ENCODE measurements at regions not wholly inside any gene's neighbourhood (a gene's known extent, or its start where the extent isn't known, plus 50 kb on each side); places are given as distances from the start of the nearest gene placed in this dataset.

DNA sequence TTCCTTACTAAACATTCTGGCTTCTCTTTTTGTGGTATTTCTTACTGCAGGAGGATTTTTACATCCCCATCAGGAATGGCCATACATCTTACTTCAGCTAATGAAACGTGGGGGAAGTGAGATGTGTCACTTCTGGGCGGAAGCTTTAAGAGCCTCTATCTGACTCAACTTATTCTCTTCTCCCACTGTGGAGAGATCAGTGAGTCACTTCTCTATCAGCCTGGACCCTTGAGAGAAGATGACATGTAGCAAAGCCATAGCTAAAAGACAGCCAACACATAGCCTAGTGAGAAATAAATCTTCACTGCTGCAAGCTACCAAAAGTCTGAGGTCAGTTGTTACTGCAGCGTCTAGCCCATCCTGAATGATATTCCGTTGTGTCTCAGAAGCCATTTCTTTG is 1066.7 kb upstream of the RBFOX1 start:
- Mint-ChIP-seq H3K27me3 (ENCODE audit: insufficient read depth) (no peaks in the 10 kb centered on the region; the same call in 1 of the 2 replicates), H3K36me3 (ENCODE audit: low read depth) (peaks cover 10% of the 10 kb centered on the region; the same call in 1 of the 2 replicates), H3K4me1 (ENCODE audit: low read depth) (no peaks in the 10 kb centered on the region), H3K27ac (no peak overlapping the region), H3K9me3 (peaks cover 65% of the 10 kb centered on the region), H3K4me3 (no peak overlapping the region)
- TF ChIP-seq, protein P1, sequence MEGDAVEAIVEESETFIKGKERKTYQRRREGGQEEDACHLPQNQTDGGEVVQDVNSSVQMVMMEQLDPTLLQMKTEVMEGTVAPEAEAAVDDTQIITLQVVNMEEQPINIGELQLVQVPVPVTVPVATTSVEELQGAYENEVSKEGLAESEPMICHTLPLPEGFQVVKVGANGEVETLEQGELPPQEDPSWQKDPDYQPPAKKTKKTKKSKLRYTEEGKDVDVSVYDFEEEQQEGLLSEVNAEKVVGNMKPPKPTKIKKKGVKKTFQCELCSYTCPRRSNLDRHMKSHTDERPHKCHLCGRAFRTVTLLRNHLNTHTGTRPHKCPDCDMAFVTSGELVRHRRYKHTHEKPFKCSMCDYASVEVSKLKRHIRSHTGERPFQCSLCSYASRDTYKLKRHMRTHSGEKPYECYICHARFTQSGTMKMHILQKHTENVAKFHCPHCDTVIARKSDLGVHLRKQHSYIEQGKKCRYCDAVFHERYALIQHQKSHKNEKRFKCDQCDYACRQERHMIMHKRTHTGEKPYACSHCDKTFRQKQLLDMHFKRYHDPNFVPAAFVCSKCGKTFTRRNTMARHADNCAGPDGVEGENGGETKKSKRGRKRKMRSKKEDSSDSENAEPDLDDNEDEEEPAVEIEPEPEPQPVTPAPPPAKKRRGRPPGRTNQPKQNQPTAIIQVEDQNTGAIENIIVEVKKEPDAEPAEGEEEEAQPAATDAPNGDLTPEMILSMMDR (IDR thresholded peaks at IDR 0.05): no peak
- no peak for DNase-seq

DNA sequence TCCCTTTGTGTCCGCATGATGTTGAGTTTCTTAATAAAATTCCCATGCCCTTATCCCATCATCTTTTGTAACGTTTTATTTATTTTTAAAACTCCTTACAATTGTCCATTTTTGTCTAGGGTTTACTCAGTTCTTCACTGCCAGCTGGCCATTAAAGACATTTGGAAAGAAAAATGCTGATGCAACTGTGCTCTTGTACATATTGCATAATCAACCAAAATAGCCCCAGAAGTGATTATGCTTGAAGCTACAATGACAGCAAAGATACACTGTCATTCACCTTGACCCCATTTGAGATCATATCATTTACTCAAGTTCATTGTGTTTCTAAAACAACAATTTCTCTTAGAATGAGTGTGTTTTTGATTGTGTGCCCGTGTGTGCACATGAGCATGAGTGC is 1074.6 kb upstream of the RBFOX1 start:
- no peaks in the 10 kb centered on the region for H3K4me1 Mint-ChIP-seq (ENCODE audit: low read depth)
- no peak overlapping the region for H3K4me3 Mint-ChIP-seq
- H3K27ac Mint-ChIP-seq: no peak overlapping the region
- DNase-seq: no peak
- TF ChIP-seq, protein P1 (IDR thresholded peaks at IDR 0.05): no peak
- H3K36me3 Mint-ChIP-seq (ENCODE audit: low read depth): no peaks in the 10 kb centered on the region
- H3K9me3 Mint-ChIP-seq: peaks cover 58% of the 10 kb centered on the region
- no peaks in the 10 kb centered on the region; the same call in 1 of the 2 replicates for H3K27me3 Mint-ChIP-seq (ENCODE audit: insufficient read depth)

DNA sequence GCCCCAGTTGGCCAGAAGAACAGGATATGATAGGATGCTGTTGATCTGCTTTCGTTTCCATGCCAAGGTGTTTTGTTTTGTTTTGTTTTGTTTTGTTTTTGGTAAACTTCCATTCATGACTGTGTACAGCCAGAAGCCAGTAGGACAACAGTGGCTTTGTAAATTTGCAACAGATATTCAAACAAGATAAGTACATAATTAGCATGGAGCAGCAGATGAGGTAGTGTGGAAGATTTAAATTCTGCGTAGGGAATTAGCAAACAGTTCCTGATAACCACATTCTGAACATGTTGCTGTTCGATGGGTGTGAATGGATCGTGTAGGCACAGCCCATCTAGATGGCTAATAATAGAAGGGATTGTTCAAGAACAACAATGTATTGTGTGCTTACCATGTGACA is 1080.1 kb upstream of the RBFOX1 start:
- TF ChIP-seq, protein P1 (IDR thresholded peaks at IDR 0.05): no peak
- no peak overlapping the region for H3K27ac Mint-ChIP-seq
- H3K9me3 Mint-ChIP-seq: peaks cover 53% of the 10 kb centered on the region
- H3K4me3 Mint-ChIP-seq: no peak overlapping the region
- no peaks in the 10 kb centered on the region for H3K4me1 Mint-ChIP-seq (ENCODE audit: low read depth)
- no peak for DNase-seq
- H3K27me3 Mint-ChIP-seq (ENCODE audit: insufficient read depth): no peaks in the 10 kb centered on the region
- no peaks in the 10 kb centered on the region; the same call in 1 of the 2 replicates for H3K36me3 Mint-ChIP-seq (ENCODE audit: low read depth)

DNA sequence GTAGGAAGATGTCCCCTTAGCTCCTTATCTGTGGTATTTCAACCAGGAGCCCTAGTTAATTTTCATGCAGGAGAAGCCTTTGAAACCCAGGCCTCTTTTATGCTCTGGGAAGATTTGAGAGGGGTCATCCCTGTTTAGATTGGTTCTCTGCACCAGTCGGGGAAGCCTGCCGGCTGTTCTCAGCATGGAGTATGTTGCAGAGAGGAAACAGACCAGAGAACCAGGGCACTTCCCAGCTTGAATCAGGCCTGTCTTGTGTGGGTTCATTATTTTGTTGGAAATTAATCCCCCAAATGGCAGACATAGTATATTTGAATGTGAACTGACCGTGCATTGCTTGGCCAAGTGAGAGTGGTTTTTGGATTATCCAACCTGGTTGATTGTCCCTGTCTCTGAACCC is 1082.1 kb upstream of the RBFOX1 start:
- TF ChIP-seq, protein P1 (IDR thresholded peaks at IDR 0.05): no peak
- Mint-ChIP-seq H3K36me3 (ENCODE audit: low read depth) (no peaks in the 10 kb centered on the region; the same call in 1 of the 2 replicates), H3K27ac (no peak overlapping the region), H3K4me3 (no peak overlapping the region), H3K9me3 (peaks cover 59% of the 10 kb centered on the region), H3K4me1 (ENCODE audit: low read depth) (no peaks in the 10 kb centered on the region), H3K27me3 (ENCODE audit: insufficient read depth) (no peaks in the 10 kb centered on the region)
- no peak for DNase-seq

DNA sequence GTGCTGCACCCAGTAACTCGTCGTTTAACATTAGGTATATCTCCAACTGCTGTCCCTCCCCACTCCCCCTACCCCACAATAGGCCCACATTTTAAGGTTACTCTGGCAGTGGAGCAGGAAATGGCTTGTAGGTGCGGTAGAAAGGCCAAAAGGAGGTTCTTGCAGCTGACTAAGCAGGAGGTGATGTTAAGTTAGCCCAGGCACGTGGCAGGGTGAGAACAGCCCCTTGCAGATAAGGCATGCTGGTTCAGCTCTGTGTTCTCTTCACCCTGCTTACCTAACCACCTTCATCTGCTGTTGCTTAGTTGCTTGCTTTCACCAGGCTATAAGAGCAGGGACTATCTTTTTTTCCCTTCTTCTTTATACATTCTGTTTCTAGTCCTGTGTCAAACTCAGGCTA is 1082.8 kb upstream of the RBFOX1 start:
- H3K4me1 Mint-ChIP-seq (ENCODE audit: low read depth): no peaks in the 10 kb centered on the region
- H3K4me3 Mint-ChIP-seq: no peak overlapping the region
- DNase-seq: no peak
- H3K27ac Mint-ChIP-seq: no peak overlapping the region
- peaks cover 59% of the 10 kb centered on the region for H3K9me3 Mint-ChIP-seq
- no peaks in the 10 kb centered on the region; the same call in 1 of the 2 replicates for H3K36me3 Mint-ChIP-seq (ENCODE audit: low read depth)
- TF ChIP-seq, protein P1 (IDR thresholded peaks at IDR 0.05): no peak
- H3K27me3 Mint-ChIP-seq (ENCODE audit: insufficient read depth): no peaks in the 10 kb centered on the region

DNA sequence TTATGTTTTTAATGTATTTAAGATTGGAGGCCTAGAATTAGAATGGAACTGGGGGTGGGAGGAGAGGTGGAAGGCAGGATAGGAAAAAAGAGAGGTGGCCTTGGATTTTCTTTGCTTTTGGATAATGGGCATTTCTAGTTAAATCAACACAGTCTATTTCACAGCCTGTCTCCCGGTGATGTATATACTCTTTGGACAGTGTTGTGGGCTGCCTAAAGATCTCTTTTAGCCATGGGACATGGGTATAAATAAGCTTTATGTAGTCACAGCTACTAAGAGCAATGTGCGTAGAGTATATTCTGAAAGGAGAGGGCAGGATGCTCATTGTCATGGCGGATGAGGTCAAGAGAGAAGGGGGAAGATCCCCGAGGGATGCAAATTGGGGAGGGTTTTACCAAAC is 1084.4 kb upstream of the RBFOX1 start:
- peaks cover 62% of the 10 kb centered on the region for H3K9me3 Mint-ChIP-seq
- no peaks in the 10 kb centered on the region for H3K27me3 Mint-ChIP-seq (ENCODE audit: insufficient read depth)
- no peak overlapping the region for H3K27ac Mint-ChIP-seq
- no peaks in the 10 kb centered on the region for H3K4me1 Mint-ChIP-seq (ENCODE audit: low read depth)
- TF ChIP-seq, protein P1 (IDR thresholded peaks at IDR 0.05): no peak
- no peaks in the 10 kb centered on the region; the same call in 1 of the 2 replicates for H3K36me3 Mint-ChIP-seq (ENCODE audit: low read depth)
- no peak overlapping the region for H3K4me3 Mint-ChIP-seq
- DNase-seq: no peak
